HG02798 (cell line): ENCODE measurements at regions not wholly inside any gene's neighbourhood (a gene's known extent, or its start where the extent isn't known, plus 50 kb on each side); places are given as distances from the start of the nearest gene placed in this dataset.

Experiments used
- ATAC-seq: cut with Tn5 transposase; IDR thresholded peaks from one replicate; pipeline ENCODE4 v1.9.1; 2021; ENCODE audit warnings: mild to moderate bottlenecking; ENCODE audit not compliant: unreplicated experiment, poor library complexity

GRCh38 chr4:178836865-178837264 lies 1394.6 kb upstream of the AGA start:
- no peak for ATAC-seq

DNA sequence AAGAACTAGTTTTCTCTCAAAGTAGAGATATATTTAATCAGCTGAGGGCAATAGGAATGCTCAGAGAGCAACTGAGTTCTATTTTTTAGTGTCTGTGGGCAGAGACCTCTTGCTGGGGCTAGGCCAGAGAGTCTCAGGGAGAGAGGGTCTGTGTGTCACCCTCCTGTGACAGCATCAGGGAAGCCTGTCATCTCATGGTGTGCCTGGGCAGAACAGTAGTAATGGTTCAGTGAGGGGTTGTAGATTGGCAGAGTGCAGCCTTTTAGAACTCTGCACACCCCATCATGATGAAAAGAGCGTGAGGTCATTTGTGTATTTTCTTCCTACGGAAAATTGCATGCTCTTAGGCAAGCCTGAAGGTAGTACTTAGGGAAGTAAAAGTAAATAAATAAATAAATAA lies 1396.5 kb upstream of the AGA start:
- no peak for ATAC-seq

DNA sequence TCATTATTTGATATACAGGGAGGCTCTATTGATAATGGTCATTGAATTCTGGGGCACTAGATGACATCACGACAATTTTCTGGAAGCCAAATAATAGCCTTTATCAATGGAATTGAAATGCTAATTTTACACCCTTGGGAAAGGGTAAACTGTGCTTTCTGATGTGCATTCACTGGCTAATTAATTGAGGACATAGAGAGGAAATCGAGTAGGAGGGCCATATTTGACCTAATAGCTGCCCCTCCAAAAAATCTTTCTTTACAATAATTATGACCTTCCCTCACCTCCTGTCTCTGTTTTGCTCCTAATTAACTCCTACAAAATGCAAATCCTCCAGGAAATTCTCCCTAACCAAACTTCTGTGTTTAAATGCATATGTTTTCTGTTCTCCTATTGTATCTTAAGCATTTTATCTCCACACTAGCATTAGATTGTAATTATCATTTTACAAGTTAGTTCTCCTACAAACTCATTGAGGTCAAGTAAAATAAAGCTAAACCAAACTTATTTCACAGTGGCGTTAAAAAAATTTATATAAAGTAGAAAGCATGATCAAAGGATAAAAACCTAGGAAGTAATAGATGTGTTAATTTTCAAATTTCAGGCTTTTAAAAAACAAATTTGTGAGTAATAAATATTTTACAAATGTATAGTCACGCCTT lies 1414.0 kb upstream of the AGA start:
- ATAC-seq, result no peak

GRCh38 chr4:178871476-178871875 lies 1429.2 kb upstream of the AGA start:
- ATAC-seq, result no peak

DNA sequence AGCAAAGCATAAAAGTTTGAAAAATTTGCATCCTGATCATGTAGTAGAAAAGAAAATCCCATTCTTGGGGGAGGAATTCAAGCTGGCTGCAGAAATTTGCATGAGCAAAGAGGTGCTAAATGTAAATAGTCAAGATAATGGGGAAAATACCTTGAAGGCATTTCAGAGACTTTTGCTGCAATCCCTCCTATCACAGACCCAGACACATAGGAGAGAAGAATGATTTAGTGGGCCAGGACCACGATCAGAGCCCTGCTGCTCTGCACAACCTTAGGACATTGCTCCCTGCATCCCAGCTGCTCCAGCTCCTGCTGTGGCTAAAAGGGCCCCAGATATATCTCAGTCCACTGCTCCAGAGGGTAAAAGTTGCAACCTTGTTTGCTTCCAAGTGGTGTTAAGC lies 1439.7 kb upstream of the AGA start:
- ATAC-seq, result no peak

DNA sequence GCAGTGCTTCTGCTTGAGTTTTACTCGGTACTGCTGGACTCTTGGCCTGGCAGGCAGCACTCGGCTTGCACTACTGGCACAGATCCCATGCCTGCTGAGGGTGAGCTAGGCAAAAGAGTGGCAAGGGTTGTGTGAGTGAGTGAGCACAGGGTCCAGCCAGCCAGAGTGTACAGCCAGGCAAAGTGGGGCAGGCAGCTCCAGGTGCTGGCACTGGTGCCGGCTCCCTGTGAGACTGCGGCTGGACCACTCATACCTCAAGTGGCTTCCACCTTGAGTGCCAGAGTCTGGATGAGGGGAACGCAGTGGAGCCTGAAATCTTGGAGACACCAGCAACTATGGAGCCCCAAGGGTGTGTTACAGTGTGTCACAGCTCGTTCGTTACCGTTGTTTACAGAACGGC lies 1451.9 kb upstream of the AGA start:
- ATAC-seq, result no peak

DNA sequence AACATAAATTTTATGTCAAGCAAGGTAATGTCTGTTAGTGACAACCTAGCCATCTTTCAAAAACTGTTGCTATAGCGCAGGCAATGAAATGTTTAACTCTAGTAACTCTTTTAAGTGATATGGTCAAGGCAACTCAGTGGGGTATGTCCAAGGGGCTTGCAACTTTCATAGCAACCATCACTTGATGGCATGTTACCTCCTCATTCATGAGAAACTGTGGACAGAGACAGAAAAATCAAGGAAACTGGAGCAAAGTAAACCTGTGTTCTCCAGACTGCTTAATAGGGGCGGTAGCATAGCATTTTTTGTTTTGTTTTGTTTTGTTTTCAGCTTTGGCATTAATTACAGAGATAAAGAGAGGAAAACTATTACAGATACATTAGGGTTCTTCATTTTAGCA lies 1456.8 kb upstream of the AGA start:
- no peak for ATAC-seq

DNA sequence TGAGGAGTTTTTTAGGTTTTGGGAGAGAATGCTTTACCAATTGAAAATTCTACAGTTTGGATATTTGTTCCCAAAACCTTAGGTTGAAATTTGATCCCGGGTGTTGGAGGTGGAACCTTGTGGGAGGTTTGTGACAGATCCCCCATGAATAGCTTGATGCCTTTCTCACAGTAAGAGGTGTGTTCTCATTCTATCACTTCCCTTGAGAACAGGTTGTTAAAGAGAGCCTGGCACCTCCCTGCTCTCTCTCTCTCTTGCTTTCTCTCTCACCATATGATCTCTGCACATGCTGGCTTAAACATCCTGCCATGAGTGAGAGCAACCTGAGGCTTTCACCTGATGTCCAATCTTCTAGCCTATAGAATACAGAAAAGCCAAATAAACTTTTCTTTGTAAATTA lies 1475.5 kb upstream of the AGA start:
- no peak for ATAC-seq

- no peak for ATAC-seq
Measured at GRCh38 chr4:178937130-178937529, 1494.9 kb upstream of the AGA start.

DNA sequence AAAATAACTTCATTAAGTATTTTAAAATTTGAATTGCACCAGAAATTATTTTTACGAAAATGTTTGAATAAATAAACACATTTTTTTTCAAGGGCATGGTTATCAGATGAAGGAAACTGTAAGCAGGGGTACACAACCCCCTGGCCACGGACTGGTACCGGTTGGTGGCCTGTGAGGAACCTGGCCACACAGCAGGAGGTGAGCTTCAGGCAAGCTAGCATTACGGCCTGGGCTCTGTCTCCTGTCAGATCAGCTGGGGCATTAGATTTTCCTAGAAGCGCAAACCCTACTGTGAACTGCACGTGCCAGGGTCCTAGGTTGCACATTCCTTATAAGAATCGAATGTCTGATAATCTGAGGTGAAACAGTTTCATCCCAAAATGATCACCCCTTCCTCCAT lies 1499.7 kb upstream of the AGA start:
- no peak for ATAC-seq

DNA sequence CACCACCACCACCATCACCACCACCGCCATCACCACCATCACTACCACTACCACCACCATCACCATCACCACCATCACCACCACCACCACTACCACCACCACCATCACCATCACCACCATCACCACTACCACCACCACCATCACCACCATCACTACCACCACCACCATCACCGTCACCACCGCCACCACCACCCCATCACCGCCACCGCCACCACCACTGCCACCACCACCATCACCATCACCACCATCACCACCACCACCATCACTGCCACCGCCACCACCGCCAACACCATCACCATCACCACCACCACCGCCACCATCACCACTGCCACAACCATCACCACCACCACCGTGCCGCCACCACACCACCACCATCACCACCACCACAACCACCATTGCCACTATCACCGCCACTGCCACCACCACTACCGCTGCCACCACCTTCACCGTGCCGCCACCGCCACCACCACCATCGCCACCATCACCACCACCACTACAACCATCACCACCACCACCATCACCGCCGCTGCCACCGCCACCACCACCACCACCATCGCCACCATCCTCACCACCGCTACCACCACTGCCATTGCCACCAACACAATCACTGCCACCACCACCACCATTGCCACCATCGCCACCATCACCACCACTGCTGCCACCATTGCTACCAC lies 1511.3 kb upstream of the AGA start:
- no peak for ATAC-seq

DNA sequence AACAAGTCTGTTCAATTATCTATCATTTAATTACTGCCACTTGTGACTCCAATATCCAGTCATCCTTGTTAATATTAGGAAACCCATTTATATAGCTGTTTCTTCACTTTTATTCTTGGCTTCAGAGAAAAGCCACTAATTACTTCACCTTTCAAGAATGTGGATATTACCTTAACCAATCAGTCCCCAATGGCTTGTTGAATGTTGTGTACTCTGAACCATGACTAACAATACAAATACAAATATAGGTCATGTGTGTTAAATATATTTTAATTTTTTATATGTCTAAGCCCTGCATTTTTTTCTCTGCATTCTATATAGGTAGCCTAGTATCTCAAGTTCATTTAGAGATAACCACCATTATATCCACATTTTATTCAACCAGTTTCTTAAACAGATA lies 1513.4 kb upstream of the AGA start:
- no peak for ATAC-seq

- no peak for ATAC-seq
Measured at GRCh38 chr4:178958725-178959440, 1516.6 kb upstream of the AGA start.

GRCh38 chr4:178963446-178964045 lies 1521.3 kb upstream of the AGA start:
- ATAC-seq, result no peak

DNA sequence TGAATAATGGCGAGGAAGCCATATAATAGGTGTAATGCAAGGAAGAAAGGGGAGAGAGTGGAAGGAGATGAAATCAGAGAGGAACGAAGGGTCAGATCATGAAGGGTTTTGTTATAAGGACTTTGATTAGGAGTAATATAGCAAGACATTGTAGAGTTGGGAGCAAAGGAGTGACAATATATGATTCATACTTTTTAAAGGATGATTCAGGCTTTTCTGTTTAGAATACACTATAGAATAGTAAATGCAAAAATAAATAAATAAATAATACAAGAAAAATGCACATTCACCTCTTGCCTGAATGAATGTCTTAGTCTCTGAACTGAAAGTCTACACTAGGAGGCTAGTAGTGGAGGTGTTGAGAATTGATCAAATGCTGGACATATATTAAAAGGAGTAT lies 1524.4 kb upstream of the AGA start:
- ATAC-seq, result no peak

DNA sequence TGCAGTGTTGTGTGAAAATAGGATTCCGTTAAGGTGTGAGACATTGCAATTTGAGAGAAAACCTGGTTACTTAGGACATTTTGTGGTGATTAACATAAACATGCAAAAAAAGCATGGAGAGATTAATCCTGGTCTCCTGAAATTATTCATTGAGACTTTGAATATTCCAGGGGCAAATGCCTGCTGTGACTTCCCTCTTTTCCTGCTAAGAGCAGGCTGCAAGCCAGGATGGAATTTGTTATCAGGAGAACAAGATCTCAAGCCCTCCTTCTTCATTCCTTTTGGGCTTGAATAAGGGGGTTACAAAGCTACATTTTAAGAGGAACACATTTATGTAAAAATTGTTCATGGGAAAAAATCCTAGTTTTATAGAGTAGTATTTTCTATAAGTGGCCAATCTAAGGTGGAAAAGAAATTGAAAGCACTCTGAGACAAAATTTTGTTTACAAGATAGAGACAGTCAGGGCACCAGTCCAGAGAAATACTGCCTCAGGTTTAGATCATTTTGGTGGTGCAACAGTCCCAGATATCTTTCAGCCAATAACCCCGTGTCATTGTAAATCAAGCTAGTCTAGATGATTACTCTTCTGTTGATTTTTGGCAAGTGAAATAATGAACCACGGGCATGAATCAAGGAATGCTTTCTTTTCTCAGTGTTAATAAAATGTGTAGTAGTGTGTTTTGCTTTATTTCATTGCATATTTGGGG lies 1528.3 kb upstream of the AGA start:
- ATAC-seq, result no peak

DNA sequence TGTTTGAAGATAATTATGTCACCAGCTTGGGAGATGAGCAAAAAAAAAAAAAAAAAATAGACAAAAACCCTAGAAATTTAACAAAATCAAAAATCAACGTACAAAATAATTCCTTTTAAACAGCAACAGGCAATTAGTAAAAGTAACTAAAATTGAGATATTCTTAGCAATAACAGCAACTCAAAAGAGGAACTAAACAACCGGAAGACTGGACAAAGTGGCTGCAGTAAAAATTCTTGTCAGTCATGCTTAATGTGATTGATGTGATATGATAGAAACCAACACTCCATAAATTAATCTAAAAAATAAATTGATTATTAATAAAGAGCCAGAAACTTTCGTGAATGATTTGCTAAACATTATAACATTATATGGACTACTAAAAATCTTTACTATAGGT lies 1534.6 kb upstream of the AGA start:
- ATAC-seq, result no peak

- ATAC-seq, result no peak
Measured at GRCh38 chr4:178993306-178993705, 1551.1 kb upstream of the AGA start.

- no peak for ATAC-seq
Measured at GRCh38 chr4:179001918-179002317, 1559.7 kb upstream of the AGA start.

GRCh38 chr4:179007755-179008154 lies 1565.5 kb upstream of the AGA start:
- no peak for ATAC-seq

DNA sequence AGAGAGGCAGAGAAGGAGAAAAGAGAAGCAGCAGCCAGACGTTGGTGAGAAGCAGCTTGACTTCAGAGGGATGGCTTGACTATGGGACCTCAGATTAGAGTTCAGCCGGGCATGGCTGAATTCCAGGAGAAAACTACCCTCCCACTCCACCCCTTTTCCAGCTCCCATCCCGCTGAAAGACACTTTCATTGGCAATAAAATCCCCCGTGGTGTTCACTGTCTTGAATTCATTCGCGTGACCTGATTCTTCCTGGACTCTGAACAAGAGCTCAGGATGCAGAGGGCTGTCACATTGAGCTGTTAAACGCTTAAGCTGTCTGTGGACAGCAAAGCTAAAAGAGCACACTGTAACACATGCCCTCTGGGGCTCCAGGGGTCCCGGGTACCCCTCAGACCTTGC lies 1575.3 kb upstream of the AGA start:
- no peak for ATAC-seq
